Sigmoid colon (tissue), 3 donors: ENCODE measurements at regions not wholly inside any gene's neighbourhood (a gene's known extent, or its start where the extent isn't known, plus 50 kb on each side); places are given as distances from the start of the nearest gene placed in this dataset.

ENCODE experiments used
- CTCF ChIP-seq, 4 experiments: fragments of 450-650 bp in 3 of 4; fragments of 200-600 bp in 1 of 4; IDR thresholded peaks; one replicate each; pipeline ENCODE4 v1.5.1; 2016 to 2019; ENCODE audit warnings: antibody characterized with exemption in 4 of 4, mild to moderate bottlenecking in 3 of 4, moderate library complexity in 2 of 4
- POLR2A ChIP-seq, 2 donors: fragments of 450-650 bp; IDR thresholded peaks; one replicate each; pipeline ENCODE4 v1.6.1; 2016; ENCODE audit warnings: antibody characterized with exemption in 2 of 2, mild to moderate bottlenecking in 2 of 2, moderate library complexity in 2 of 2

- TF ChIP-seq POLR2A (IDR thresholded peaks at IDR 0.05) (no peak), CTCF (IDR thresholded peaks at IDR 0.05) (no peak)
Observed at GRCh38 chrX:26470941-26471340, 255.0 kb downstream of the MAGEB5 start.
